Endothelial cell of umbilical vein (primary cell): ENCODE measurements at regions not wholly inside any gene's neighbourhood (a gene's known extent, or its start where the extent isn't known, plus 50 kb on each side); places are given as distances from the start of the nearest gene placed in this dataset.

Source experiments
- CTCF ChIP-seq, 2 donors: IDR thresholded peaks; 1 replicate in 1 of 2; 2 replicates in 1 of 2; pipeline ENCODE4 v1.5.1; 2011; ENCODE audit warnings: low read length in 2 of 2, mild to moderate bottlenecking in 2 of 2, moderate library complexity in 2 of 2, control low read depth in 1 of 2, inconsistent platforms in 1 of 2, low read depth in 1 of 2; ENCODE audit not compliant: insufficient read depth in 1 of 2; ENCODE audit errors: extremely low read depth in 1 of 2
- GATA2 ChIP-seq: IDR thresholded peaks from 2 replicates; pipeline ENCODE4 v1.7.0; 2011; ENCODE audit warnings: low read depth, mild to moderate bottlenecking, moderate library complexity, mixed read lengths, low read length; ENCODE audit not compliant: insufficient read length, insufficient read depth
- MYC ChIP-seq: IDR thresholded peaks from one replicate; pipeline ENCODE4 v1.6.1; 2011; ENCODE audit warnings: mild to moderate bottlenecking, low read depth, low read length
- TF ChIP-seq, protein P1 (sequence below): IDR thresholded peaks from 2 replicates; pipeline ENCODE4 v1.6.1; 2011; ENCODE audit not compliant: insufficient read depth, insufficient read length

DNA sequence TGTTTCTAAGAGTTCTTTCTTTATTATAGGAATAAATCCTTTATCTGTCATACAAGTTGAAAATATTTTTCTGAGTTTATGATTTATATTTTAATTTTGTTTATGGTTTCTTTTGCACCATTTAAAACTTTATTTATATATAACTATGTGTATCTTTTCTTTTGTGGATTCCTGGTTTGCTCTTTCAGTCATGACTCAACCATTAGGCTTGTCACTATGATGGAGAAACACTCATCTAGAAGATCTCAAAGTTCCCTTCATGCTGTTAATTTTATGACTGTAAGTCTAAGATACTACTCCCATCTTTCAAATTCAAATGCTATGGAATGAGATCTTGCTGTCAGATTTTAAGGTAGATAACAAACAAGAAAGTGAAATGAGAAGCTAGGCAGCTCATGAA, 199.5 kb downstream of the INHBA start:
- TF ChIP-seq GATA2 = no peak
- TF ChIP-seq CTCF (IDR thresholded peaks at IDR 0.05; ENCODE audit: extremely low read depth in 1 of 2, insufficient read depth in 1 of 2, low read depth in 1 of 2, low read length in 2 of 2) = no peak
- no peak for TF ChIP-seq MYC
- TF ChIP-seq, protein P1, sequence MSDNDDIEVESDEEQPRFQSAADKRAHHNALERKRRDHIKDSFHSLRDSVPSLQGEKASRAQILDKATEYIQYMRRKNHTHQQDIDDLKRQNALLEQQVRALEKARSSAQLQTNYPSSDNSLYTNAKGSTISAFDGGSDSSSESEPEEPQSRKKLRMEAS = no peak
